ENCODE measurements at regions not wholly inside any gene's neighbourhood (a gene's known extent, or its start where the extent isn't known, plus 50 kb on each side); places are given as distances from the start of the nearest gene placed in this dataset.

DNA sequence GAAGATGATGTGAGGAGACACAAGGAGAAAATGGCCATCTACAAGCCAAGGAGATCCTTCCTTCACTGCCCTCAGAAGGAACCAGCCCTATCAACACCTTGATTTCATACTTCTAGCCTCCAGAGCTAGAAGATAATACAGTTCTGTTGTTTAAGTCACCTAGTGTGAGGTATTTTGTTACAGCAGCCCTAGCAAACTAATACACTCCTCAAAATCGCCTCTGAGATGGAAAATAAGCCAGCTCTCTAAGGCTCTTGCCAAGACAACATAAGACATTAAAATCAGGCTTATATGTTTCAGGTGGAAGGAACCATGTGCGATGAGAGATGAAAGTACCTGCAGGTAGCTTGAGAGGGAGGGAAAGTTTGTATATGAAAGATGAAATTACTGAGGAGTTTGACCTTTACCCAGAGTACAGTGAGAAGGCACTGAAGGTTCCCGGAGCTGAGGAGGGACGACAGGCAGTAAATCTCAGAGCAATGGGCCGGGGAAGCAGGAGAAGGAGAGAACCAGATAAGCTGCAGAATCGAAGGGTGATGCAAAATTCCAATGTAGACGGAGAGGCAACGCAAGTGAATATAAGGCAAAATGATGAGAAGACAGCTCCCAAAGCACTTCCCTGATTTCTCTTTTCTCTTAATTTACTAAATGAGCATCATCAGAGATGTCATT lies 84.7 kb downstream of the HHIPL2 start:
- no peak for DNase-seq
- no peak overlapping the region for H3K4me3 ChIP-seq (replicated peaks in 1 of 3)
- WGBS, 2 donors = 91 to 93% methylated on average over 8 of the region's 8 CpGs
- intact Hi-C loops (cut with DNase I) = loop anchor here (5.0 kb wide), 1 partner anchor 169 kb away; no protein-coding TSS in a partner anchor
- H3K4me1 ChIP-seq = no peaks in the 10 kb centered on the region
- no peaks in the 10 kb centered on the region for H3K27me3 ChIP-seq
- TF ChIP-seq, protein P1, sequence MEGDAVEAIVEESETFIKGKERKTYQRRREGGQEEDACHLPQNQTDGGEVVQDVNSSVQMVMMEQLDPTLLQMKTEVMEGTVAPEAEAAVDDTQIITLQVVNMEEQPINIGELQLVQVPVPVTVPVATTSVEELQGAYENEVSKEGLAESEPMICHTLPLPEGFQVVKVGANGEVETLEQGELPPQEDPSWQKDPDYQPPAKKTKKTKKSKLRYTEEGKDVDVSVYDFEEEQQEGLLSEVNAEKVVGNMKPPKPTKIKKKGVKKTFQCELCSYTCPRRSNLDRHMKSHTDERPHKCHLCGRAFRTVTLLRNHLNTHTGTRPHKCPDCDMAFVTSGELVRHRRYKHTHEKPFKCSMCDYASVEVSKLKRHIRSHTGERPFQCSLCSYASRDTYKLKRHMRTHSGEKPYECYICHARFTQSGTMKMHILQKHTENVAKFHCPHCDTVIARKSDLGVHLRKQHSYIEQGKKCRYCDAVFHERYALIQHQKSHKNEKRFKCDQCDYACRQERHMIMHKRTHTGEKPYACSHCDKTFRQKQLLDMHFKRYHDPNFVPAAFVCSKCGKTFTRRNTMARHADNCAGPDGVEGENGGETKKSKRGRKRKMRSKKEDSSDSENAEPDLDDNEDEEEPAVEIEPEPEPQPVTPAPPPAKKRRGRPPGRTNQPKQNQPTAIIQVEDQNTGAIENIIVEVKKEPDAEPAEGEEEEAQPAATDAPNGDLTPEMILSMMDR (IDR thresholded peaks at IDR 0.05) = no peak
- TF ChIP-seq POLR2A (IDR thresholded peaks at IDR 0.05) = no peak
- H3K27ac ChIP-seq = no peak overlapping the region
- no peaks in the 10 kb centered on the region for H3K9me3 ChIP-seq
- H3K36me3 ChIP-seq = no peaks in the 10 kb centered on the region

DNA sequence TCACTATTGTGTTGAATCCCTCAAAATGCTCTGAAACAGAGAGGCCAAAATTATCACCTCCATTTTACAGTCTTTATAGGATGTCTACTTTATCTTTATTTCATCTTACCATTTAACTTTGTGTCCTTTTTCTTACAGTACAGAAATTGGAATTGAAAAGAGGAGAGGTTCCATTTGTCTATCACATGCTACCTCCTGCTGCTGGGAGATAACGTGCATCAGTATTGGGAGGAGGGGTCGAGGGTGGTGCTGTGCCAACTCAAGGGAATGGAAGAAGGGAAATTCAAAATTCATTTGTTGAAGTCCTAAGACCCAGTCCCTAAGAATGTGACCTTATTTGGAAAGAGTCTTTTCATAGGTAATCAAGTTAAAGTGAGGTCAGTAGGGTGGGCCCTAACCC lies 85.3 kb downstream of the HHIPL2 start:
- WGBS, 2 donors = 79 to 80% methylated on average over 2 of the region's 2 CpGs
- no peak for TF ChIP-seq POLR2A (IDR thresholded peaks at IDR 0.05)
- TF ChIP-seq, protein P1 (IDR thresholded peaks at IDR 0.05) = no peak
- no peaks in the 10 kb centered on the region for H3K27me3 ChIP-seq
- no peaks in the 10 kb centered on the region for H3K9me3 ChIP-seq
- no peak for DNase-seq
- H3K36me3 ChIP-seq = no peaks in the 10 kb centered on the region
- no peaks in the 10 kb centered on the region for H3K4me1 ChIP-seq
- no peak overlapping the region for H3K27ac ChIP-seq
- intact Hi-C loops (cut with DNase I) = loop anchor here (5.0 kb wide), 1 partner anchor 170 kb away; no protein-coding TSS in a partner anchor
- H3K4me3 ChIP-seq (replicated peaks in 1 of 3) = no peak overlapping the region

DNA sequence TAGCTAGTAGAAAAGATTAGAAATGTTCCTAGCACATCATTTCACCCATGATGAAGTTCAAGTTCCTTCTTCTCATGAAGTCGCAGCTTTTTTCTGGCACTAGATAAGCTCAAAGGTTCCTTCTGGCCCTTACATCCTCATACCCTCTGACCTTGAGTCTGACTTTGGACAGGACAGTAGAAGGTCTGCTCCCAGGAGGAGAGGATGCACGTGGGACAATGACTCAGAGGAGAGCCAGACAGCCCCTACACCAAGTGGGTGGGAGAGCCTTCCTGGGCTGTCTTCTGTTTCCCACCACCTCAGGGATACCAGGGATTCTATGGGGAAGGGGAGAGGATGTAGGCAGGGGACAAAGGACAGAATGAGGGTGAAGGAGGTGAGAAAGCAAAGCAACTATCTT lies 86.0 kb downstream of the HHIPL2 start:
- Histone ChIP-seq H3K4me3 (replicated peaks in 1 of 3) (no peak overlapping the region), H3K27me3 (no peaks in the 10 kb centered on the region), H3K4me1 (no peaks in the 10 kb centered on the region), H3K36me3 (no peaks in the 10 kb centered on the region), H3K9me3 (no peaks in the 10 kb centered on the region), H3K27ac (no peak overlapping the region)
- intact Hi-C loops (cut with DNase I) = loop anchor here (5.0 kb wide), 1 partner anchor 170 kb away; no protein-coding TSS in a partner anchor
- no peak for TF ChIP-seq POLR2A (IDR thresholded peaks at IDR 0.05)
- TF ChIP-seq, protein P1 (IDR thresholded peaks at IDR 0.05) = no peak
- 79 to 81% methylated on average over 2 of the region's 2 CpGs for WGBS, 2 donors
- no peak for DNase-seq

DNA sequence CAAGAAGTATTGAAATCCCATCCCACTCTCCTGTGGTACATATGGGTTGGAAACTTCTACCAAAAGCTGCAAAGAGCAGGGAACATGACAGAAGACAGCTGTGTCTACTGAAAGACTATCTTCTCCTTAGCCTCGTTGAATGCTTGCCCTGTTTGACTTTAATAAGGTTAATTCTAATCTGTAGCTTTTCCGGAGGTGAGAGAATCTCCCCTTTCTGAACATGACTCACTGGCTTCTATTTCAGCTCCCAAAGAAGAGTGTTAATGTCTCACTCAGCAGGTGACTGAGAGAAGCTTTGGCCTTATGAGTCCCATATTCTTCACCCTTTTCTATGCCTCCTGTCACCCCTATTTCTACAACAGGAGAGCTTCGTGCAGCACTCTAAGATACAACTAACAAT lies 88.3 kb downstream of the HHIPL2 start:
- DNase-seq = no peak
- H3K9me3 ChIP-seq = no peaks in the 10 kb centered on the region
- H3K27ac ChIP-seq = no peak overlapping the region
- no peaks in the 10 kb centered on the region for H3K36me3 ChIP-seq
- H3K27me3 ChIP-seq = no peaks in the 10 kb centered on the region
- intact Hi-C loops (cut with DNase I) = loop anchor here (5.0 kb wide), 1 partner anchor 173 kb away; no protein-coding TSS in a partner anchor
- no peak for TF ChIP-seq POLR2A (IDR thresholded peaks at IDR 0.05)
- TF ChIP-seq, protein P1 (IDR thresholded peaks at IDR 0.05) = no peak
- 83 to 85% methylated on average over 3 of the region's 3 CpGs for WGBS, 2 donors
- H3K4me3 ChIP-seq (replicated peaks in 1 of 3) = no peak overlapping the region
- H3K4me1 ChIP-seq = no peaks in the 10 kb centered on the region

DNA sequence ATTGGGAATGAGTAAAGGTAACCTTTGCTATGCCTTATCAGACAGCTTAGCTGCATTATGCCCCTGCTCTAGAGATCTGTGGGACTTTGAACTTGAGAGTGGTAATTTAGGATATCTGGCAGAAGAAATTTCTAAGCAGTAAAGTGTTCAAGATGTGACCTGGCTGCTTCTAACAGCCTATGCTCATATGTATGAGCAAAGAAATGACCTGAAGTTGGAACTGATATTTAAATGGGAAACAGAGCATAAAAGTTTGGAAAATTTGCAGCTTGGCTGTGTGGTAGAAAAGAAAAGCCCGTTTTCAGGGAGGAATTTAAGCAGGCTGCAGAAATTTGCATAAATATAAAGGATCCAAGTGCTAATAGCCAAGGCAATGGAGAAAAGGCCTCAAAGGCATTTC lies 90.4 kb downstream of the HHIPL2 start:
- 76 to 79% methylated on average over 1 of the region's 1 CpG for WGBS, 2 donors
- intact Hi-C loops (cut with DNase I) = no loop called here

More for the DNA sequence above, 90.4 kb downstream of the HHIPL2 start:
- no peaks in the 10 kb centered on the region for H3K36me3 ChIP-seq
- DNase-seq = no peak
- H3K27me3 ChIP-seq = no peaks in the 10 kb centered on the region
- H3K27ac ChIP-seq = no peak overlapping the region
- TF ChIP-seq, protein P1 (IDR thresholded peaks at IDR 0.05) = no peak
- TF ChIP-seq POLR2A (IDR thresholded peaks at IDR 0.05) = no peak
- H3K4me3 ChIP-seq (replicated peaks in 1 of 3) = no peak overlapping the region
- no peaks in the 10 kb centered on the region for H3K4me1 ChIP-seq
- no peaks in the 10 kb centered on the region for H3K9me3 ChIP-seq
